Breast epithelium (tissue), 3 donors: ENCODE measurements at regions not wholly inside any gene's neighbourhood (a gene's known extent, or its start where the extent isn't known, plus 50 kb on each side); places are given as distances from the start of the nearest gene placed in this dataset.

ENCODE experiments used
- CTCF ChIP-seq, 3 donors: fragments of 450-650 bp; IDR thresholded peaks; one replicate each; pipeline ENCODE4 v1.5.1; 2016 to 2017; ENCODE audit warnings: antibody characterized with exemption in 3 of 3, mild to moderate bottlenecking in 3 of 3, moderate library complexity in 3 of 3
- POLR2A ChIP-seq: fragments of 450-650 bp; IDR thresholded peaks from one replicate; pipeline ENCODE4 v1.6.1; 2016; ENCODE audit warnings: antibody characterized with exemption, mild to moderate bottlenecking, moderate library complexity

- no peak for TF ChIP-seq CTCF (IDR thresholded peaks at IDR 0.05)
- no peak for TF ChIP-seq POLR2A
Observed at GRCh38 chr7:26466007-26466406, 174.3 kb downstream of the SNX10 start.
